GDM1 (cell line): ENCODE measurements at regions not wholly inside any gene's neighbourhood (a gene's known extent, or its start where the extent isn't known, plus 50 kb on each side); places are given as distances from the start of the nearest gene placed in this dataset.
"Not testable (repeated sequence)": the region's sequence is repeated elsewhere in the genome, so short reads cannot be mapped to it uniquely, and the experiment has no call there.

ENCODE experiments used
- DNase-seq: peaks from one replicate; lab custom pipeline; 2025; lab: John Stamatoyannopoulos, UW

- DNase-seq = no peak
Measured at GRCh38 chr13:22979952-22980351, 200.8 kb upstream of the SGCG start.

GRCh38 chr13:22980936-22981335, 199.8 kb upstream of the SGCG start:
- no peak for DNase-seq

GRCh38 chr13:22993148-22993547, 187.6 kb upstream of the SGCG start:
- DNase-seq = no peak

- DNase-seq = no peak
Measured at GRCh38 chr13:23003446-23003845, 177.3 kb upstream of the SGCG start.

GRCh38 chr13:23007426-23007825, 173.4 kb upstream of the SGCG start:
- DNase-seq = no peak

GRCh38 chr13:23018143-23018542, 162.6 kb upstream of the SGCG start:
- no peak for DNase-seq

GRCh38 chr13:23020246-23020843, 160.4 kb upstream of the SGCG start:
- peak; percentile 32 for DNase-seq

- DNase-seq = no peak
Measured at GRCh38 chr13:23021906-23022305, 158.9 kb upstream of the SGCG start.

GRCh38 chr13:23022704-23023103, 158.1 kb upstream of the SGCG start:
- no peak for DNase-seq

- no peak for DNase-seq
Measured at GRCh38 chr13:23025864-23026608, 154.7 kb upstream of the SGCG start.

- no peak for DNase-seq
Measured at GRCh38 chr13:23039266-23039935, 141.4 kb upstream of the SGCG start.

- no peak for DNase-seq
Measured at GRCh38 chr13:23042181-23042580, 138.6 kb upstream of the SGCG start.

- no peak for DNase-seq
Measured at GRCh38 chr13:23044906-23045305, 135.9 kb upstream of the SGCG start.

- no peak for DNase-seq
Measured at GRCh38 chr13:23050126-23050525, 130.7 kb upstream of the SGCG start.

- DNase-seq = not testable (repeated sequence)
Measured at GRCh38 chr13:23053711-23054110, 127.1 kb upstream of the SGCG start.

- no peak for DNase-seq
Measured at GRCh38 chr13:23059173-23059572, 121.6 kb upstream of the SGCG start.

- no peak for DNase-seq
Measured at GRCh38 chr13:23060959-23061358, 119.8 kb upstream of the SGCG start.

GRCh38 chr13:23067129-23067528, 113.7 kb upstream of the SGCG start:
- no peak for DNase-seq

- DNase-seq = no peak
Measured at GRCh38 chr13:23069566-23069965, 111.2 kb upstream of the SGCG start.

- no peak for DNase-seq
Measured at GRCh38 chr13:23074075-23074828, 106.5 kb upstream of the SGCG start.

GRCh38 chr13:23081220-23081619, 99.6 kb upstream of the SGCG start:
- no peak for DNase-seq

GRCh38 chr13:23081901-23082300, 98.9 kb upstream of the SGCG start:
- DNase-seq = no peak
